GM23338 (cell line): ENCODE measurements at regions not wholly inside any gene's neighbourhood (a gene's known extent, or its start where the extent isn't known, plus 50 kb on each side); places are given as distances from the start of the nearest gene placed in this dataset.

Experiments used
- ATAC-seq: fragments of 200-7000 bp; cut with Tn5 transposase; 3 replicates; pipeline ENCODE4 v1.9.1; 2020
- DNase-seq: peaks from one replicate; pipeline ENCODE4 v3.0.0-alpha.2; 2015; ENCODE audit warnings: low spot score
- H2AFZ ChIP-seq: fragments of 200-600 bp; sonication (generic); 2 replicates; pipeline ENCODE4 v1.8.0; 2016; ENCODE audit warnings: antibody characterized with exemption, mild to moderate bottlenecking, moderate library complexity
- H3F3A ChIP-seq: fragments of 200-600 bp; sonication (generic); replicated peaks from 2 replicates; pipeline ENCODE4 v1.8.0; 2017; ENCODE audit warnings: antibody characterized with exemption, mixed run types, low read depth
- H3K27ac ChIP-seq: fragments of 200-600 bp; sonication (generic); 2 replicates; pipeline ENCODE4 v1.6.1; 2016; ENCODE audit warnings: low read depth
- H3K27me3 ChIP-seq: fragments of 200-600 bp; sonication (generic); 2 replicates; pipeline ENCODE4 v1.8.0; 2016; ENCODE audit warnings: mild to moderate bottlenecking, mixed run types, moderate library complexity; ENCODE audit not compliant: insufficient read depth
- H3K36me3 ChIP-seq: fragments of 200-600 bp; sonication (generic); 2 replicates; pipeline ENCODE4 v1.8.0; 2016; ENCODE audit warnings: mild to moderate bottlenecking; ENCODE audit not compliant: insufficient read depth
- H3K4me1 ChIP-seq: fragments of 200-600 bp; sonication (generic); 2 replicates; pipeline ENCODE4 v1.8.0; 2016; ENCODE audit warnings: mild to moderate bottlenecking, moderate library complexity; ENCODE audit not compliant: insufficient read depth
- H3K4me2 ChIP-seq: fragments of 200-600 bp; sonication (generic); 2 replicates; pipeline ENCODE4 v1.7.1; 2017; ENCODE audit warnings: mixed run types
- H3K4me3 ChIP-seq: fragments of 200-600 bp; sonication (generic); 2 replicates; pipeline ENCODE4 v1.6.1; 2016; ENCODE audit warnings: mixed run types
- H3K79me2 ChIP-seq: fragments of 200-600 bp; sonication (generic); replicated peaks from 2 replicates; pipeline ENCODE4 v1.8.0; 2017; ENCODE audit warnings: mild to moderate bottlenecking; ENCODE audit not compliant: insufficient read depth
- H3K9me2 ChIP-seq: fragments of 200-600 bp; sonication (generic); 2 replicates; pipeline ENCODE4 v1.8.0; 2017; ENCODE audit not compliant: insufficient read depth
- H4K20me1 ChIP-seq: fragments of 200-600 bp; sonication (generic); replicated peaks from 2 replicates; pipeline ENCODE4 v1.8.0; 2017; ENCODE audit warnings: mild to moderate bottlenecking; ENCODE audit not compliant: insufficient read depth
- H3K27ac Mint-ChIP-seq: 2 replicates; pipeline ENCODE4 v1.8.0; 2020; ENCODE audit warnings: inconsistent platforms, mild to moderate bottlenecking, moderate library complexity, mixed read lengths
- H3K27me3 Mint-ChIP-seq: 3 replicates; pipeline ENCODE4 v1.8.0; 2022; ENCODE audit warnings: low read depth, mild to moderate bottlenecking, moderate library complexity, mixed read lengths, inconsistent platforms; ENCODE audit not compliant: insufficient read depth, poor library complexity
- H3K36me3 Mint-ChIP-seq: 3 replicates; pipeline ENCODE4 v1.8.0; 2021; ENCODE audit warnings: low read depth, mild to moderate bottlenecking, inconsistent platforms, moderate library complexity, mixed read lengths
- H3K4me1 Mint-ChIP-seq: 3 replicates; pipeline ENCODE4 v1.8.0; 2020; ENCODE audit warnings: mild to moderate bottlenecking, inconsistent platforms, mixed read lengths
- H3K4me3 Mint-ChIP-seq: 3 replicates; pipeline ENCODE4 v1.8.0; 2021; ENCODE audit warnings: moderate library complexity, mild to moderate bottlenecking, inconsistent platforms, mixed read lengths
- H3K9me3 Mint-ChIP-seq: 3 replicates; pipeline ENCODE4 v1.8.0; 2020; ENCODE audit warnings: moderate library complexity, mild to moderate bottlenecking, inconsistent platforms, mixed read lengths
- CREB1 ChIP-seq: fragments of 250-450 bp; sonication (Bioruptor Pico); IDR thresholded peaks from 2 replicates; pipeline ENCODE4 v1.5.0; 2020; ENCODE audit warnings: low read depth, mild to moderate bottlenecking, moderate library complexity
- EZH2 ChIP-seq: fragments of 200-600 bp; sonication (generic); IDR thresholded peaks from one replicate; pipeline ENCODE4 v1.8.0; 2017; ENCODE audit warnings: antibody characterized with exemption, mild to moderate bottlenecking, low read depth; ENCODE audit not compliant: unreplicated experiment
- EZH2phosphoT487 ChIP-seq: fragments of 200-600 bp; sonication (generic); IDR thresholded peaks from one replicate; pipeline ENCODE4 v1.8.1; 2018; ENCODE audit warnings: antibody characterized with exemption; ENCODE audit not compliant: unreplicated experiment
- JUNB ChIP-seq: IDR thresholded peaks from one replicate; pipeline ENCODE4 v1.6.1; 2016; ENCODE audit warnings: antibody characterized with exemption; ENCODE audit not compliant: unreplicated experiment
- NANOG ChIP-seq: IDR thresholded peaks from 2 replicates; pipeline ENCODE4 v1.6.1; 2016; ENCODE audit warnings: antibody characterized with exemption, borderline replicate concordance
- POLR2AphosphoS5 ChIP-seq: IDR thresholded peaks from 2 replicates; pipeline ENCODE4 v1.6.1; 2016; ENCODE audit warnings: antibody characterized with exemption, low read depth
- STAT1 ChIP-seq: IDR thresholded peaks from one replicate; pipeline ENCODE4 v1.6.1; 2016; ENCODE audit warnings: antibody characterized with exemption; ENCODE audit not compliant: unreplicated experiment
- ZNF114 ChIP-seq: fragments of 250-450 bp; sonication (Bioruptor Pico); IDR thresholded peaks from 2 replicates; pipeline ENCODE4 v1.5.0; 2020; ENCODE audit warnings: mild to moderate bottlenecking, moderate library complexity
- ZNF331 ChIP-seq: fragments of 250-450 bp; sonication (Bioruptor Pico); IDR thresholded peaks from 2 replicates; pipeline ENCODE4 v1.5.0; 2020; ENCODE audit warnings: low read depth, mild to moderate bottlenecking, moderate library complexity
- TF ChIP-seq, protein P1 (sequence below): IDR thresholded peaks from 2 replicates; pipeline ENCODE4 v1.6.1; 2016; ENCODE audit warnings: antibody characterized with exemption
- TF ChIP-seq, protein P2 (sequence below): IDR thresholded peaks from one replicate; pipeline ENCODE4 v1.6.1; 2018; ENCODE audit warnings: antibody characterized with exemption; ENCODE audit not compliant: unreplicated experiment

DNA sequence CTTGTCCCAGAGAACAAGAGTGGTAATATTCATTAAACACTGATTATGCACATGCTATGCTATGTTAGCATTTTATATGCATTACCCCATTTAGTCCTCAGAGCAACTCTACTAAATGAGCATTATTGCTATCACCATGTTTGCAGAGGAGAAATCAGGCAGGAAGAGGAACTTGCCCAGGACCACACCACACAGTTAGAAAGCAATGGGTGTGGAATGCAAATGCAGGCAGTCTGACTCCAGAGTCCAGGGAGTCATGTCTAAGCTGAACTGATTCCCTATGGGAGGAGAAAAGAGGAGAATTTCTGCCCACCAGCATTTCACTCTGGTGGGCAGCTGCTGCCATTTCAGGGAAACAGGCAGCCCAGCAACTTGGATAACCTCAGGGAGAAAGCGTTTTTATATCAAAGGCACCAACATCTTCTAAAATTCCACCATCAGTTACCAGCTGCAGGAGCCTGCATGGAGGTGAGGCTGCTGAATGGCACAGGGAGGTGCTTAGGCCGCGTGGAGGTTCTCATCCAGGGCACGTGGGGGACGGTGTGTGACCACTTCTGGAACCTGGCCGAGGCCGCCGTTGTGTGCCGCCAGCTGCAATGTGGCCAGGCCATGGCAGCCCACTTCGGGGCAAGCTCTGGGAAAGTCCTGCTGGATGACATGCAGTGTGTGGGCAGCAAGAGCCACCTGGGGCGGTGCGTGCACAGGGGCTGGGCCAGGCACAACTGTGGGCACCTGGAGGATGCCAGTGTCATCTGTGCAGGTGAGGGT, 68.2 kb upstream of the C10orf120 start:
- Mint-ChIP-seq H3K9me3 (peaks cover 8% of the 10 kb centered on the region), H3K4me3 (no peak overlapping the region), H3K27me3 (peaks cover 3% of the 10 kb centered on the region), H3K4me1 (no peaks in the 10 kb centered on the region), H3K27ac (no peak overlapping the region), H3K36me3 (peaks cover 1% of the 10 kb centered on the region; the same call in 1 of the 3 replicates)
- H4K20me1 ChIP-seq: no peaks in the 10 kb centered on the region
- H3K4me1 ChIP-seq: no peaks in the 10 kb centered on the region
- H3K9me2 ChIP-seq: peaks cover 2% of the 10 kb centered on the region; the same call in 1 of the 2 replicates
- H3K27me3 ChIP-seq: no peaks in the 10 kb centered on the region
- H3K36me3 ChIP-seq: no peaks in the 10 kb centered on the region
- no peak overlapping the region for H3K4me2 ChIP-seq
- ATAC-seq (no peak), DNase-seq (no peak)
- no peaks in the 10 kb centered on the region for H3F3A ChIP-seq
- H3K4me3 ChIP-seq: no peak overlapping the region
- H2AFZ ChIP-seq: no peak overlapping the region
- no peak for TF ChIP-seq EZH2
- no peak for TF ChIP-seq CREB1 (CRISPR knock-in tag)
- TF ChIP-seq NANOG: no peak
- TF ChIP-seq, protein P1, sequence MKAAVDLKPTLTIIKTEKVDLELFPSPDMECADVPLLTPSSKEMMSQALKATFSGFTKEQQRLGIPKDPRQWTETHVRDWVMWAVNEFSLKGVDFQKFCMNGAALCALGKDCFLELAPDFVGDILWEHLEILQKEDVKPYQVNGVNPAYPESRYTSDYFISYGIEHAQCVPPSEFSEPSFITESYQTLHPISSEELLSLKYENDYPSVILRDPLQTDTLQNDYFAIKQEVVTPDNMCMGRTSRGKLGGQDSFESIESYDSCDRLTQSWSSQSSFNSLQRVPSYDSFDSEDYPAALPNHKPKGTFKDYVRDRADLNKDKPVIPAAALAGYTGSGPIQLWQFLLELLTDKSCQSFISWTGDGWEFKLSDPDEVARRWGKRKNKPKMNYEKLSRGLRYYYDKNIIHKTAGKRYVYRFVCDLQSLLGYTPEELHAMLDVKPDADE: no peak
- no peak for TF ChIP-seq POLR2AphosphoS5
- TF ChIP-seq ZNF331 (CRISPR knock-in tag): no peak
- no peak for TF ChIP-seq ZNF114 (CRISPR knock-in tag)
- TF ChIP-seq, protein P2, sequence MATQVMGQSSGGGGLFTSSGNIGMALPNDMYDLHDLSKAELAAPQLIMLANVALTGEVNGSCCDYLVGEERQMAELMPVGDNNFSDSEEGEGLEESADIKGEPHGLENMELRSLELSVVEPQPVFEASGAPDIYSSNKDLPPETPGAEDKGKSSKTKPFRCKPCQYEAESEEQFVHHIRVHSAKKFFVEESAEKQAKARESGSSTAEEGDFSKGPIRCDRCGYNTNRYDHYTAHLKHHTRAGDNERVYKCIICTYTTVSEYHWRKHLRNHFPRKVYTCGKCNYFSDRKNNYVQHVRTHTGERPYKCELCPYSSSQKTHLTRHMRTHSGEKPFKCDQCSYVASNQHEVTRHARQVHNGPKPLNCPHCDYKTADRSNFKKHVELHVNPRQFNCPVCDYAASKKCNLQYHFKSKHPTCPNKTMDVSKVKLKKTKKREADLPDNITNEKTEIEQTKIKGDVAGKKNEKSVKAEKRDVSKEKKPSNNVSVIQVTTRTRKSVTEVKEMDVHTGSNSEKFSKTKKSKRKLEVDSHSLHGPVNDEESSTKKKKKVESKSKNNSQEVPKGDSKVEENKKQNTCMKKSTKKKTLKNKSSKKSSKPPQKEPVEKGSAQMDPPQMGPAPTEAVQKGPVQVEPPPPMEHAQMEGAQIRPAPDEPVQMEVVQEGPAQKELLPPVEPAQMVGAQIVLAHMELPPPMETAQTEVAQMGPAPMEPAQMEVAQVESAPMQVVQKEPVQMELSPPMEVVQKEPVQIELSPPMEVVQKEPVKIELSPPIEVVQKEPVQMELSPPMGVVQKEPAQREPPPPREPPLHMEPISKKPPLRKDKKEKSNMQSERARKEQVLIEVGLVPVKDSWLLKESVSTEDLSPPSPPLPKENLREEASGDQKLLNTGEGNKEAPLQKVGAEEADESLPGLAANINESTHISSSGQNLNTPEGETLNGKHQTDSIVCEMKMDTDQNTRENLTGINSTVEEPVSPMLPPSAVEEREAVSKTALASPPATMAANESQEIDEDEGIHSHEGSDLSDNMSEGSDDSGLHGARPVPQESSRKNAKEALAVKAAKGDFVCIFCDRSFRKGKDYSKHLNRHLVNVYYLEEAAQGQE: no peak
- H3K79me2 ChIP-seq: no peaks in the 10 kb centered on the region
- no peak overlapping the region for H3K27ac ChIP-seq

DNA sequence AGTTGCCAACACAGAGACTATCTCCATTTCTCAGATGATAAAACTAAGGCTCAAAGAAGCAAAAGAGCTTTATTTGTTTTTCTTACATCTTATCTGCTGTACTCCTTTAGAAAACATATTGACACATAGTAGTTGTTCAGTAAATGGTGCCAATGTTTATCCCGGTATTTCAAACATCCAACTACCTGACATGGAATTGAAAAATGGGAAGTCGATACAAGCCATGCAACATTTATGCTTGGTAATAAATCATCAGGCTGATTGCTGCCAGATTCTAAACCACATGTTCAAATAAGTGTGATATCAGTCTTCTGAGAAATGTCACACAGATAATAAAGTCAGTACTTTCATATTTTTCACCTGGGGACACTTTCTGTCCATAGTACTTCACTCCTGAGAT, 65.8 kb upstream of the C10orf120 start:
- DNase-seq (no peak), ATAC-seq (no peak)
- no peaks in the 10 kb centered on the region for H4K20me1 ChIP-seq
- no peak overlapping the region for H3K27ac ChIP-seq
- no peak overlapping the region for H3K4me2 ChIP-seq
- H3K4me1 ChIP-seq: no peaks in the 10 kb centered on the region
- 0 out of 2 replicates have a peak, but pooled peaks cover 4% of the 10 kb centered on the region for H3K9me2 ChIP-seq
- no peaks in the 10 kb centered on the region for H3K79me2 ChIP-seq
- H3K36me3 Mint-ChIP-seq: peaks cover 4% of the 10 kb centered on the region; the same call in 1 of the 3 replicates
- no peaks in the 10 kb centered on the region for H3K4me1 Mint-ChIP-seq
- H3K27me3 Mint-ChIP-seq: no peaks in the 10 kb centered on the region
- H3K36me3 ChIP-seq: no peaks in the 10 kb centered on the region
- H3K27ac Mint-ChIP-seq: no peak overlapping the region
- no peak overlapping the region for H3K4me3 Mint-ChIP-seq
- H3K4me3 ChIP-seq: no peak overlapping the region
- no peak overlapping the region for H2AFZ ChIP-seq
- peaks cover 21% of the 10 kb centered on the region for H3K9me3 Mint-ChIP-seq
- no peaks in the 10 kb centered on the region for H3K27me3 ChIP-seq
- H3F3A ChIP-seq: no peaks in the 10 kb centered on the region
- TF ChIP-seq EZH2 (no peak), CREB1 (CRISPR knock-in tag) (no peak), ZNF114 (CRISPR knock-in tag) (no peak), JUNB (no peak), EZH2phosphoT487 (no peak), STAT1 (no peak)
- TF ChIP-seq, protein P1: no peak
